H1 (cell line): ENCODE measurements at regions not wholly inside any gene's neighbourhood (a gene's known extent, or its start where the extent isn't known, plus 50 kb on each side); places are given as distances from the start of the nearest gene placed in this dataset.

Experiments
- CTCF ChIA-PET: fragments of 300-600 bp; sonication (Branson Sonifier 250); formaldehyde crosslinking; loops from one replicate; lab custom pipeline; 2021; ENCODE audit not compliant: partially characterized antibody; lab: Charles Lee
- POLR2A ChIA-PET: fragments of 300-600 bp; sonication (Branson Sonifier 250); formaldehyde crosslinking; loops from one replicate; lab custom pipeline; 2021; ENCODE audit warnings: inconsistent platforms; ENCODE audit not compliant: partially characterized antibody; lab: Charles Lee
- DNase-seq, 2 experiments: peaks; one replicate each; pipeline versions ENCODE4 v3.0.0 to v3.0.0-alpha.2; 2010 to 2022; ENCODE audit warnings: low spot score in 2 of 2, low read depth in 1 of 2, mixed read lengths in 1 of 2
- FAIRE-seq: peaks from 2 replicates; lab custom pipeline; 2011; peaks lifted over from hg19 to GRCh38; lab: Jason Lieb, UNC
- H2AFZ ChIP-seq: 2 replicates; pipeline ENCODE4 v1.8.1; 2012; ENCODE audit warnings: low read length, inconsistent platforms
- H2AK5ac ChIP-seq: 2 replicates; pipeline ENCODE4 v1.6.1; 2013; ENCODE audit warnings: low read depth, low read length
- H2BK120ac ChIP-seq: replicated peaks from 2 replicates; pipeline ENCODE3; 2013; ENCODE audit warnings: low read depth, low read length, inconsistent platforms
- H2BK12ac ChIP-seq: 2 replicates; pipeline ENCODE4 v1.6.1; 2013; ENCODE audit warnings: low read depth, low read length
- H2BK15ac ChIP-seq: 2 replicates; pipeline ENCODE4 v1.6.1; 2013; ENCODE audit warnings: low read length
- H2BK20ac ChIP-seq: 2 replicates; pipeline ENCODE4 v1.6.1; 2013; ENCODE audit warnings: low read length
- H2BK5ac ChIP-seq: 2 replicates; pipeline ENCODE4 v1.6.1; 2013; ENCODE audit warnings: low read depth, low read length
- H3K14ac ChIP-seq: 2 replicates; pipeline ENCODE4 v1.6.1; 2013; ENCODE audit warnings: inconsistent platforms; ENCODE audit not compliant: insufficient read length
- H3K18ac ChIP-seq: 2 replicates; pipeline ENCODE4 v1.6.1; 2013; ENCODE audit warnings: low read length; ENCODE audit errors: extremely low read depth
- H3K23ac ChIP-seq: 2 replicates; pipeline ENCODE4 v1.6.1; 2013; ENCODE audit warnings: inconsistent platforms; ENCODE audit not compliant: insufficient read length
- H3K23me2 ChIP-seq: 2 replicates; pipeline ENCODE4 v1.6.1; 2013; ENCODE audit warnings: low read depth, low read length
- H3K27ac ChIP-seq: 2 replicates; pipeline ENCODE4 v1.6.1; 2011; ENCODE audit warnings: low read depth, low read length, inconsistent platforms
- H3K27me3 ChIP-seq, 4 experiments: replicated peaks in 1 of 4; 1 replicate in 1 of 4; 2 replicates in 3 of 4; pipeline versions ENCODE4 v1.6.1 to v1.8.1; 2011 to 2013; ENCODE audit warnings: low read length in 3 of 4, mild to moderate bottlenecking in 3 of 4, inconsistent platforms in 2 of 4, mixed read lengths in 2 of 4, moderate library complexity in 1 of 4; ENCODE audit not compliant: control insufficient read depth in 3 of 4, insufficient read depth in 3 of 4; ENCODE audit errors: extremely low read depth in 1 of 4
- H3K36me3 ChIP-seq, 4 experiments: 2 replicates each; pipeline versions ENCODE4 v1.6.1 to v1.8.1; 2011 to 2013; ENCODE audit warnings: mild to moderate bottlenecking in 4 of 4, low read length in 3 of 4, moderate library complexity in 2 of 4, control low read depth in 1 of 4, inconsistent platforms in 1 of 4; ENCODE audit not compliant: insufficient read depth in 4 of 4, control insufficient read depth in 2 of 4
- H3K4ac ChIP-seq: replicated peaks from 2 replicates; pipeline ENCODE3; 2013; ENCODE audit warnings: low read length, low read depth, mixed read lengths, inconsistent platforms; ENCODE audit not compliant: insufficient read length
- H3K4me1 ChIP-seq, 4 experiments: replicated peaks in 1 of 4; 1 replicate in 1 of 4; 2 replicates in 3 of 4; pipeline versions ENCODE4 v1.6.1 to v1.8.1; 2011 to 2013; ENCODE audit warnings: low read length in 3 of 4, inconsistent platforms in 2 of 4, mixed read lengths in 1 of 4; ENCODE audit not compliant: insufficient read depth in 4 of 4, control insufficient read depth in 3 of 4
- H3K4me2 ChIP-seq, 2 experiments: 2 replicates each; pipeline versions ENCODE4 v1.6.1 to v1.8.1; 2011 to 2013; ENCODE audit warnings: low read depth in 2 of 2, low read length in 2 of 2, control low read depth in 1 of 2, inconsistent platforms in 1 of 2, mild to moderate bottlenecking in 1 of 2; ENCODE audit not compliant: insufficient read depth in 1 of 2
- H3K4me3 ChIP-seq, 4 experiments: fragments of 200-600, 300-600 bp in 1 of 4; sonication (generic), shearing (Covaris generic), sonication (Bioruptor Twin) in 1 of 4; 2 replicates each; pipeline versions ENCODE4 v1.5.1 to v1.8.1; 2011 to 2016; ENCODE audit warnings: low read length in 4 of 4, low read depth in 3 of 4, control low read depth in 2 of 4, inconsistent platforms in 2 of 4, mild to moderate bottlenecking in 2 of 4, mixed read lengths in 1 of 4, moderate library complexity in 1 of 4; ENCODE audit not compliant: insufficient read depth in 2 of 4; ENCODE audit errors: extremely low read depth in 1 of 4
- H3K56ac ChIP-seq: replicated peaks from 2 replicates; pipeline ENCODE3; 2013; ENCODE audit warnings: low read depth, mild to moderate bottlenecking, mixed read lengths, low read length, inconsistent platforms; ENCODE audit not compliant: insufficient read length
- H3K79me1 ChIP-seq: 2 replicates; pipeline ENCODE4 v1.6.1; 2013; ENCODE audit warnings: low read depth, low read length, control low read depth
- H3K79me2 ChIP-seq, 2 experiments: 2 replicates each; pipeline versions ENCODE4 v1.6.1 to v1.8.1; 2012 to 2013; ENCODE audit warnings: low read length in 2 of 2, mild to moderate bottlenecking in 2 of 2, inconsistent platforms in 1 of 2; ENCODE audit not compliant: insufficient read depth in 2 of 2, control insufficient read depth in 1 of 2
- H3K9ac ChIP-seq, 4 experiments: replicated peaks in 1 of 4; 1 replicate in 1 of 4; 2 replicates in 3 of 4; pipeline versions ENCODE4 v1.6.1 to v1.8.1; 2011 to 2013; ENCODE audit warnings: low read depth in 3 of 4, low read length in 3 of 4, control low read depth in 2 of 4, mild to moderate bottlenecking in 2 of 4, moderate library complexity in 2 of 4, inconsistent platforms in 1 of 4; ENCODE audit errors: extremely low read depth in 1 of 4
- H3K9me3 ChIP-seq, 2 experiments: 2 replicates each; pipeline versions ENCODE4 v1.6.1 to v1.8.1; 2012 to 2013; ENCODE audit warnings: mild to moderate bottlenecking in 2 of 2, moderate library complexity in 2 of 2, control low read depth in 1 of 2, inconsistent platforms in 1 of 2, low read depth in 1 of 2, low read length in 1 of 2, mixed read lengths in 1 of 2; ENCODE audit not compliant: insufficient read depth in 2 of 2
- H4K20me1 ChIP-seq, 2 experiments: replicated peaks in 1 of 2; 2 replicates each; pipeline versions ENCODE3 to v1.8.1; 2011 to 2013; ENCODE audit warnings: inconsistent platforms in 2 of 2, low read length in 2 of 2, mild to moderate bottlenecking in 1 of 2; ENCODE audit not compliant: insufficient read depth in 2 of 2, control insufficient read depth in 1 of 2
- H4K5ac ChIP-seq: 2 replicates; pipeline ENCODE4 v1.6.1; 2013; ENCODE audit warnings: low read length, low read depth, mixed read lengths, inconsistent platforms; ENCODE audit not compliant: insufficient read length
- H4K8ac ChIP-seq: 2 replicates; pipeline ENCODE4 v1.8.0; 2013; ENCODE audit warnings: mild to moderate bottlenecking, moderate library complexity, low read length, inconsistent platforms; ENCODE audit not compliant: insufficient read depth; ENCODE audit errors: extremely low read depth
- H4K91ac ChIP-seq: replicated peaks from 2 replicates; pipeline ENCODE3; 2013; ENCODE audit warnings: low read length, mixed read lengths, inconsistent platforms; ENCODE audit not compliant: insufficient read length
- EGR1 ChIP-seq: IDR thresholded peaks from 2 replicates; pipeline ENCODE4 v1.6.1; 2011; ENCODE audit warnings: low read depth, low read length, borderline replicate concordance
- HDAC6 ChIP-seq: IDR thresholded peaks from one replicate; pipeline ENCODE4 v1.7.1; 2012; ENCODE audit warnings: low read depth, mild to moderate bottlenecking, inconsistent platforms, low read length, moderate library complexity
- RAD21 ChIP-seq, 2 experiments: IDR thresholded peaks in 1 of 2; conservative IDR thresholded peaks in 1 of 2; 2 replicates each; pipeline ENCODE4 v1.6.1; 2011; ENCODE audit warnings: low read depth in 2 of 2, low read length in 2 of 2, improper control_type of control experiment in 1 of 2, inconsistent platforms in 1 of 2, mild to moderate bottlenecking in 1 of 2, moderate library complexity in 1 of 2
- RBBP5 ChIP-seq: IDR thresholded peaks from 2 replicates; pipeline ENCODE4 v1.7.1; 2012; ENCODE audit warnings: low read depth, mild to moderate bottlenecking, inconsistent platforms, low read length, moderate library complexity, borderline replicate concordance
- RXRA ChIP-seq: IDR thresholded peaks from 2 replicates; pipeline ENCODE4 v1.6.1; 2011; ENCODE audit warnings: low read depth, mild to moderate bottlenecking, low read length, moderate library complexity; ENCODE audit not compliant: insufficient read depth
- SIX5 ChIP-seq: IDR thresholded peaks from 2 replicates; pipeline ENCODE4 v1.6.1; 2011; ENCODE audit warnings: mild to moderate bottlenecking, low read depth, low read length
- YY1 ChIP-seq: IDR thresholded peaks from 2 replicates; pipeline ENCODE4 v1.6.1; 2011; ENCODE audit warnings: low read depth, mild to moderate bottlenecking, low read length
- TF ChIP-seq, protein P1 (sequence below), 3 experiments: IDR thresholded peaks; 1 replicate in 2 of 3; 2 replicates in 1 of 3; pipeline versions ENCODE4 v1.5.1 to v1.6.1; 2011; ENCODE audit warnings: low read length in 3 of 3, mild to moderate bottlenecking in 3 of 3, inconsistent platforms in 2 of 3, low read depth in 1 of 3, moderate library complexity in 1 of 3; ENCODE audit not compliant: insufficient read depth in 1 of 3; ENCODE audit errors: control extremely low read depth in 1 of 3

- Histone ChIP-seq H2BK12ac (no peak overlapping the region), H2BK5ac (no peak overlapping the region), H3K79me2 (no peaks in the 10 kb centered on the region), H4K8ac (no peak overlapping the region), H4K5ac (no peak overlapping the region), H2BK120ac (no peak overlapping the region), H3K4me2 (no peak overlapping the region), H3K18ac (no peak overlapping the region), H4K20me1 (no peaks in the 10 kb centered on the region), H3K4ac (no peak overlapping the region), H2BK20ac (no peak overlapping the region), H3K56ac (no peak overlapping the region), H2AK5ac (no peak overlapping the region), H4K91ac (no peak overlapping the region), H3K23me2 (no peaks in the 10 kb centered on the region), H3K4me3 (no peak overlapping the region), H3K27ac (no peak overlapping the region), H3K4me1 (peaks cover 0 to 3% (median 0%) of the 10 kb centered on the region in 4 experiments; a peak in 1 of 7 replicates), H3K36me3 (no peaks in the 10 kb centered on the region), H2BK15ac (no peak overlapping the region), H3K14ac (no peak overlapping the region), H2AFZ (no peak overlapping the region), H3K9ac (no peak overlapping the region), H3K23ac (no peak overlapping the region), H3K9me3 (no peaks in the 10 kb centered on the region; a peak in 1 of 4 replicates), H3K79me1 (no peaks in the 10 kb centered on the region), H3K27me3 (no peaks in the 10 kb centered on the region)
- no peak for FAIRE-seq
- TF ChIP-seq RAD21 (IDR thresholded peaks at IDR 0.05 in 1 of 2, conservative IDR thresholded peaks at IDR 0.05 in 1 of 2; ENCODE audit: low read depth in 2 of 2, low read length in 2 of 2) (no peak), RXRA (no peak), EGR1 (no peak), YY1 (no peak), SIX5 (no peak), HDAC6 (no peak), RBBP5 (no peak)
- TF ChIP-seq, protein P1, sequence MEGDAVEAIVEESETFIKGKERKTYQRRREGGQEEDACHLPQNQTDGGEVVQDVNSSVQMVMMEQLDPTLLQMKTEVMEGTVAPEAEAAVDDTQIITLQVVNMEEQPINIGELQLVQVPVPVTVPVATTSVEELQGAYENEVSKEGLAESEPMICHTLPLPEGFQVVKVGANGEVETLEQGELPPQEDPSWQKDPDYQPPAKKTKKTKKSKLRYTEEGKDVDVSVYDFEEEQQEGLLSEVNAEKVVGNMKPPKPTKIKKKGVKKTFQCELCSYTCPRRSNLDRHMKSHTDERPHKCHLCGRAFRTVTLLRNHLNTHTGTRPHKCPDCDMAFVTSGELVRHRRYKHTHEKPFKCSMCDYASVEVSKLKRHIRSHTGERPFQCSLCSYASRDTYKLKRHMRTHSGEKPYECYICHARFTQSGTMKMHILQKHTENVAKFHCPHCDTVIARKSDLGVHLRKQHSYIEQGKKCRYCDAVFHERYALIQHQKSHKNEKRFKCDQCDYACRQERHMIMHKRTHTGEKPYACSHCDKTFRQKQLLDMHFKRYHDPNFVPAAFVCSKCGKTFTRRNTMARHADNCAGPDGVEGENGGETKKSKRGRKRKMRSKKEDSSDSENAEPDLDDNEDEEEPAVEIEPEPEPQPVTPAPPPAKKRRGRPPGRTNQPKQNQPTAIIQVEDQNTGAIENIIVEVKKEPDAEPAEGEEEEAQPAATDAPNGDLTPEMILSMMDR (IDR thresholded peaks at IDR 0.05; ENCODE audit: control extremely low read depth in 1 of 3, insufficient read depth in 1 of 3, low read depth in 1 of 3, low read length in 3 of 3), result no peak
- CTCF ChIA-PET, result interaction anchor here (1.0 to 1.2 kb wide), 3 partner anchors 12 to 78 kb away, joined by 3 to 5 read pairs (median 4); no protein-coding TSS in a partner anchor
- no peak for DNase-seq
- POLR2A ChIA-PET, result interaction anchor here (1.0 kb wide), 1 partner anchor 11 kb away, joined by 3 read pairs; no protein-coding TSS in a partner anchor
These were observed 129.2 kb downstream of the NUF2 start for GRCh38 chr1:163450986-163451385.
